ENCODE measurements at regions not wholly inside any gene's neighbourhood (a gene's known extent, or its start where the extent isn't known, plus 50 kb on each side); places are given as distances from the start of the nearest gene placed in this dataset.

DNA sequence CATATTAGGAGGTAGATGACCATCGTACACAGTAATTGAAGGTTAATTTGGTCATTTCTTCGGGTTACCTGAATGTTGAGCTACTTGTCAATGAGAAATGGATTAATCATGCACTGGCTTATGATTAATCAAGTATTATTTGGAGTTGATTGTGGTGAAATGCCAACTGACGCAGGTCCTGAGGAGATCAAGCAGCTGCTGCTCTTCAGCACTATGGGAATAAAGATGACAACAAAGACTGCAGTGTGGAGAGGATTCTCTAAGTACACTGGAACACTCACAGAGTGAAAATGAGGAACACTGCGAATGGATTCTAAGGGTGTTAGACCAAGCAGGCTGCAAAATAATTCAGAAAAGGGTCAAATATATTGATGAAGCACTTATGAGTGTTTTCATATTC is 202.8 kb upstream of the DIO2 start:
- Histone ChIP-seq H3K4me1 (ENCODE audit: insufficient read depth, low read length) (no peaks in the 10 kb centered on the region), H3K27ac (ENCODE audit: low read length) (no peak overlapping the region), H2AFZ (ENCODE audit: low read length) (no peak overlapping the region), H4K20me1 (ENCODE audit: low read length) (no peaks in the 10 kb centered on the region), H3K9me2 (replicated peaks; ENCODE audit: low read length) (no peaks in the 10 kb centered on the region), H3K27me3 (ENCODE audit: low read length) (no peaks in the 10 kb centered on the region), H3K4me2 (ENCODE audit: low read length) (no peak overlapping the region), H3K79me2 (ENCODE audit: low read length) (no peaks in the 10 kb centered on the region), H3K4me3 (ENCODE audit: low read length) (no peak overlapping the region), H3F3A (ENCODE audit: low read length, unreplicated experiment) (no peaks in the 10 kb centered on the region), H3K36me3 (ENCODE audit: low read depth, low read length) (no peaks in the 10 kb centered on the region), H3K9me3 (ENCODE audit: low read length) (no peaks in the 10 kb centered on the region), H3K9ac (ENCODE audit: low read length) (no peak overlapping the region)
- TF ChIP-seq, protein P1, sequence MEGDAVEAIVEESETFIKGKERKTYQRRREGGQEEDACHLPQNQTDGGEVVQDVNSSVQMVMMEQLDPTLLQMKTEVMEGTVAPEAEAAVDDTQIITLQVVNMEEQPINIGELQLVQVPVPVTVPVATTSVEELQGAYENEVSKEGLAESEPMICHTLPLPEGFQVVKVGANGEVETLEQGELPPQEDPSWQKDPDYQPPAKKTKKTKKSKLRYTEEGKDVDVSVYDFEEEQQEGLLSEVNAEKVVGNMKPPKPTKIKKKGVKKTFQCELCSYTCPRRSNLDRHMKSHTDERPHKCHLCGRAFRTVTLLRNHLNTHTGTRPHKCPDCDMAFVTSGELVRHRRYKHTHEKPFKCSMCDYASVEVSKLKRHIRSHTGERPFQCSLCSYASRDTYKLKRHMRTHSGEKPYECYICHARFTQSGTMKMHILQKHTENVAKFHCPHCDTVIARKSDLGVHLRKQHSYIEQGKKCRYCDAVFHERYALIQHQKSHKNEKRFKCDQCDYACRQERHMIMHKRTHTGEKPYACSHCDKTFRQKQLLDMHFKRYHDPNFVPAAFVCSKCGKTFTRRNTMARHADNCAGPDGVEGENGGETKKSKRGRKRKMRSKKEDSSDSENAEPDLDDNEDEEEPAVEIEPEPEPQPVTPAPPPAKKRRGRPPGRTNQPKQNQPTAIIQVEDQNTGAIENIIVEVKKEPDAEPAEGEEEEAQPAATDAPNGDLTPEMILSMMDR (conservative IDR thresholded peaks at IDR 0.05; ENCODE audit: low read depth, low read length): no peak
- TF ChIP-seq EZH2phosphoT487 (IDR thresholded peaks at IDR 0.05; ENCODE audit: borderline replicate concordance, low read length): no peak
- no peak for TF ChIP-seq EZH2 (IDR thresholded peaks at IDR 0.05; ENCODE audit: low read length, unreplicated experiment)
- BruUV-seq (replicated peaks): no TSS peak
- no peak for DNase-seq
- intact Hi-C loops (cut with micrococcal nuclease): no loop called here
- ChIA-PET CTCF (no interaction called here), POLR2A (ENCODE audit: unreplicated experiment) (no interaction called here)
- no peak for ATAC-seq

DNA sequence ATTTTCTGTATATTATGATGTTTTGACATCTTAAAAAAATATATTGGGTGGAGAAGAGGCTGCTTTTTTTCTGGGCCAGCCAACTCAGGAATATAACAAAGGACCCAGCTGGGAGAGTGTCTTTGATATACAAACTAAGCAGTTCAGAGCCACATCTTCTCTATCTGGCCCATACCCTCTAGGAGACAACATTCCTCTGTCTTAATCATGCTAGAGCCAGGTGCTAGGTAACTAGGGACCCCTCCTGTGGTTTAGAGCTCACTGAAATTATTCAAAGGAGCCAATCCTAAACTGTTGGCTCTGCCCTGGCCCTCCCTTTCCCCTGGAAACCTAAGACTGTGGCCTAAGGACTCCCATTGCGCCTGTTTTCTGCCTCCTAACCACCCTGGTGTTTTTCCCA is 193.1 kb upstream of the DIO2 start:
- Histone ChIP-seq H3K9me2 (replicated peaks; ENCODE audit: low read length) (no peaks in the 10 kb centered on the region), H3K79me2 (ENCODE audit: low read length) (no peaks in the 10 kb centered on the region), H2AFZ (ENCODE audit: low read length) (no peak overlapping the region), H3K4me3 (ENCODE audit: low read length) (no peak overlapping the region), H3K36me3 (ENCODE audit: low read depth, low read length) (no peaks in the 10 kb centered on the region), H3F3A (ENCODE audit: low read length, unreplicated experiment) (no peaks in the 10 kb centered on the region), H3K9me3 (ENCODE audit: low read length) (no peaks in the 10 kb centered on the region), H3K4me1 (ENCODE audit: insufficient read depth, low read length) (no peaks in the 10 kb centered on the region), H3K27ac (ENCODE audit: low read length) (no peak overlapping the region), H3K4me2 (ENCODE audit: low read length) (no peak overlapping the region), H3K27me3 (ENCODE audit: low read length) (no peaks in the 10 kb centered on the region), H3K9ac (ENCODE audit: low read length) (no peak overlapping the region), H4K20me1 (ENCODE audit: low read length) (no peaks in the 10 kb centered on the region)
- POLR2A ChIA-PET (ENCODE audit: unreplicated experiment): no interaction called here
- no TSS peak for BruUV-seq (replicated peaks)
- TF ChIP-seq, protein P1 (conservative IDR thresholded peaks at IDR 0.05; ENCODE audit: low read depth, low read length): no peak
- TF ChIP-seq EZH2 (IDR thresholded peaks at IDR 0.05; ENCODE audit: low read length, unreplicated experiment): no peak
- TF ChIP-seq EZH2phosphoT487 (IDR thresholded peaks at IDR 0.05; ENCODE audit: borderline replicate concordance, low read length): no peak
- intact Hi-C loops (cut with micrococcal nuclease): no loop called here
- CTCF ChIA-PET: no interaction called here
- DNase-seq (no peak), ATAC-seq (no peak)

DNA sequence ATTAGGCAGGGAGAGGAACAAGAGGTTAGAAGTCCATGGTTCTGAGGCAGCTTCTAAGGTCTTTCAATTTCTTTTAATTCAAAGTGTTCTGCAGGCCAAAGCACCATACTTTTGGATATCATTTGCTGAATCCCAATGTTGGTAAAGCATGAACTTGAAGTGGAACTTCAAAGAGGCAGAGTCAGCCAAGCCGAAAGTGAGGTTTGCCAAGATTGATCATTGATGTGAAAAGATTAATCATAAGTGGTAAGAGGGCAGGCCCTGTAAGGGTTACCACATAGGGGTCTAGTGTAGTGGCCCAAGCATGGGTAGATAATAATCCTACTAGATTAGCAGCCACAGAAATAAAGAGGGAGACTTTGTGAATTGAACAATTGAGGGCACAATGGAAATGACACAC is 191.7 kb upstream of the DIO2 start:
- H3K4me1 ChIP-seq (ENCODE audit: insufficient read depth, low read length): no peaks in the 10 kb centered on the region
- H3K9ac ChIP-seq (ENCODE audit: low read length): no peak overlapping the region
- no TSS peak for BruUV-seq (replicated peaks)
- no peak for ATAC-seq
- TF ChIP-seq EZH2phosphoT487 (IDR thresholded peaks at IDR 0.05; ENCODE audit: borderline replicate concordance, low read length) (no peak), EZH2 (IDR thresholded peaks at IDR 0.05; ENCODE audit: low read length, unreplicated experiment) (no peak)
- TF ChIP-seq, protein P1 (conservative IDR thresholded peaks at IDR 0.05; ENCODE audit: low read depth, low read length): no peak
- H3K36me3 ChIP-seq (ENCODE audit: low read depth, low read length): no peaks in the 10 kb centered on the region
- no peaks in the 10 kb centered on the region for H3K9me2 ChIP-seq (replicated peaks; ENCODE audit: low read length)
- no peak overlapping the region for H3K4me2 ChIP-seq (ENCODE audit: low read length)
- no peak overlapping the region for H2AFZ ChIP-seq (ENCODE audit: low read length)
- H3K9me3 ChIP-seq (ENCODE audit: low read length): no peaks in the 10 kb centered on the region
- H3K27ac ChIP-seq (ENCODE audit: low read length): no peak overlapping the region
- no peaks in the 10 kb centered on the region for H4K20me1 ChIP-seq (ENCODE audit: low read length)
- H3F3A ChIP-seq (ENCODE audit: low read length, unreplicated experiment): no peaks in the 10 kb centered on the region
- H3K79me2 ChIP-seq (ENCODE audit: low read length): no peaks in the 10 kb centered on the region
- CTCF ChIA-PET: no interaction called here
- H3K27me3 ChIP-seq (ENCODE audit: low read length): no peaks in the 10 kb centered on the region
- POLR2A ChIA-PET (ENCODE audit: unreplicated experiment): no interaction called here
- intact Hi-C loops (cut with micrococcal nuclease): no loop called here
- no peak overlapping the region for H3K4me3 ChIP-seq (ENCODE audit: low read length)
- DNase-seq: no peak
